Endothelial cell (in vitro differentiated cells): ENCODE measurements at regions not wholly inside any gene's neighbourhood (a gene's known extent, or its start where the extent isn't known, plus 50 kb on each side); places are given as distances from the start of the nearest gene placed in this dataset.

Experiments used
- DNase-seq: peaks from one replicate; pipeline ENCODE4 v3.0.0; 2021; ENCODE audit warnings: low spot score
- H3K27ac Mint-ChIP-seq: one replicate; pipeline ENCODE4 v1.8.0; 2021; ENCODE audit warnings: mixed read lengths, inconsistent platforms; ENCODE audit not compliant: unreplicated experiment
- H3K27me3 Mint-ChIP-seq: one replicate; pipeline ENCODE4 v1.8.0; 2021; ENCODE audit warnings: mild to moderate bottlenecking, moderate library complexity, mixed read lengths, inconsistent platforms; ENCODE audit not compliant: unreplicated experiment
- H3K36me3 Mint-ChIP-seq: one replicate; pipeline ENCODE4 v1.8.0; 2021; ENCODE audit warnings: mild to moderate bottlenecking, low read depth, mixed read lengths, inconsistent platforms; ENCODE audit not compliant: unreplicated experiment
- H3K4me1 Mint-ChIP-seq: one replicate; pipeline ENCODE4 v1.8.0; 2021; ENCODE audit warnings: mild to moderate bottlenecking, mixed read lengths, inconsistent platforms; ENCODE audit not compliant: unreplicated experiment
- H3K4me3 Mint-ChIP-seq: one replicate; pipeline ENCODE4 v1.8.0; 2021; ENCODE audit warnings: mild to moderate bottlenecking, mixed read lengths, inconsistent platforms; ENCODE audit not compliant: unreplicated experiment
- H3K9me3 Mint-ChIP-seq: one replicate; pipeline ENCODE4 v1.8.0; 2021; ENCODE audit warnings: mixed read lengths, inconsistent platforms; ENCODE audit not compliant: unreplicated experiment
- TF ChIP-seq, protein P1 (sequence below): fragments of 200-600 bp; sonication (generic); IDR thresholded peaks from one replicate; pipeline ENCODE4 v1.5.0; 2021; ENCODE audit warnings: antibody characterized with exemption; ENCODE audit not compliant: unreplicated experiment

DNA sequence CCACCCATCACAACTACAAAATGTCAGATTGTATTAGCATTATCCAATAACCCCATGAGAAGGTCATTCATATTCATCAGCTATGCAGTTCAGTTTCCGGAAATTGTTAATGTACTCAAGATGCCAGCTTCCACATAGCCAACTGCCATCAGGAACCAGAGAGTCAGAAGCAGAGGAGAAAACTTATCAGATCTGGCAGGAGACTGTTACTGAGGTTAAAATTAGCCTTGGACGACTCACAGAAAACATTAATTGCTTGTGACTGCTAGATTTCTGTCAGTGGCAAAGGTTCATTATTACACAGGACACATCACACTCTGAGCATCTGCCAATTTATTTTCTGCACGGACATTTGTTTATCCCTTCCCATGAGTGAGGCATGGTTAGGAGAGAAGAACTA lies 352.8 kb downstream of the DHRSX start:
- TF ChIP-seq, protein P1, sequence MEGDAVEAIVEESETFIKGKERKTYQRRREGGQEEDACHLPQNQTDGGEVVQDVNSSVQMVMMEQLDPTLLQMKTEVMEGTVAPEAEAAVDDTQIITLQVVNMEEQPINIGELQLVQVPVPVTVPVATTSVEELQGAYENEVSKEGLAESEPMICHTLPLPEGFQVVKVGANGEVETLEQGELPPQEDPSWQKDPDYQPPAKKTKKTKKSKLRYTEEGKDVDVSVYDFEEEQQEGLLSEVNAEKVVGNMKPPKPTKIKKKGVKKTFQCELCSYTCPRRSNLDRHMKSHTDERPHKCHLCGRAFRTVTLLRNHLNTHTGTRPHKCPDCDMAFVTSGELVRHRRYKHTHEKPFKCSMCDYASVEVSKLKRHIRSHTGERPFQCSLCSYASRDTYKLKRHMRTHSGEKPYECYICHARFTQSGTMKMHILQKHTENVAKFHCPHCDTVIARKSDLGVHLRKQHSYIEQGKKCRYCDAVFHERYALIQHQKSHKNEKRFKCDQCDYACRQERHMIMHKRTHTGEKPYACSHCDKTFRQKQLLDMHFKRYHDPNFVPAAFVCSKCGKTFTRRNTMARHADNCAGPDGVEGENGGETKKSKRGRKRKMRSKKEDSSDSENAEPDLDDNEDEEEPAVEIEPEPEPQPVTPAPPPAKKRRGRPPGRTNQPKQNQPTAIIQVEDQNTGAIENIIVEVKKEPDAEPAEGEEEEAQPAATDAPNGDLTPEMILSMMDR = no peak
- Mint-ChIP-seq H3K27ac (no peak overlapping the region), H3K4me1 (no peaks in the 10 kb centered on the region), H3K4me3 (no peak overlapping the region), H3K36me3 (peaks cover 4% of the 10 kb centered on the region), H3K27me3 (peaks cover 2% of the 10 kb centered on the region), H3K9me3 (peaks cover 3% of the 10 kb centered on the region)
- DNase-seq = no peak

DNA sequence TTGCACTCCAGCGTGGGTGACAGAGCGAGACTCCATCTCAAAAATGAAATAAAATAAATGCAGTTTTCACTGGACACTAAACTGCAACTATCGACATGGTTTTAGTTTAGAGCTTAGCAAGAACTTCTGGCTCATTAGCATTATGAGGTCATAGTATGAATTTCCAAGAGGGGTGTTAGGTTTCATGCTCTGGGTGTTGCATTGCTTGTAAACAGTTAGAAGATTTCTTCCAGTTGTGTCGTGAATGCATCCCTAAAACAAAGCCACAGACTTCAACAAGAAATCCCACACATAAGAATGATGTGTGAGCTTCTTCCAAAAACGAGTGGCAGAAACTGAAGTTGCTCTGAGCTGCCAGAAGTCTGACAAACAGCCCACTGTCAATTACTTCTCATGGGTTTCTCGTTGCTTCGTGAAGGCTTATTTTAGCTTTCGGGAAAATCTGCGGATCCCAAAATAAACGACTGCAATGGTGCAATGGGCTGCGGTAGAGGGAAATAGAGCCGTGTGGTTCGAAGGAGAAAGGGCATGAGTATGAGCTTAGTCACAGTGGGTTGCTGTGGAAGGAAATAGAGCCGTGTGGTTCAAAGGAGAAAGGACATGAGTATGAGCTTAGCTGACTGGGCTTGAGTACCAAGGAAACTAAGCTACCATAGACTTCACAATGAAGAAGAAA lies 354.9 kb downstream of the DHRSX start:
- TF ChIP-seq, protein P1 = no peak
- H3K36me3 Mint-ChIP-seq = peaks cover 8% of the 10 kb centered on the region
- no peaks in the 10 kb centered on the region for H3K4me1 Mint-ChIP-seq
- peaks cover 2% of the 10 kb centered on the region for H3K27me3 Mint-ChIP-seq
- H3K4me3 Mint-ChIP-seq = no peak overlapping the region
- DNase-seq = no peak
- no peak overlapping the region for H3K27ac Mint-ChIP-seq
- no peaks in the 10 kb centered on the region for H3K9me3 Mint-ChIP-seq

DNA sequence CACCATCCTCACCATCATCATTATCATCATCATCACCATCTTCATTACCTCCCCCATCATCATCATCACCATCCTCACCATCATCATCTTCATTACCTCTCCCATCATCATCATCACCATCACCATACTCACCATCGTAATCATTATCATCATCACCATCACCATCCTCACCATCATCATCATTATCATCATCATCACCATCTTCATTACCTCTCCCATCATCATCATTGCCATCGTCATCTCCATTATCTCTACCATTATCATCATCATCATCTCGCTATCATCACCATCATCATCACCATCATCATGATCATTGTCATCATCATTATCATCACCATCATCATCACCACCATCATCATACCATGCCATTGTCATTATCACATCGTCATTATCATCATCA lies 362.9 kb downstream of the DHRSX start:
- no peaks in the 10 kb centered on the region for H3K27me3 Mint-ChIP-seq
- H3K4me1 Mint-ChIP-seq = no peaks in the 10 kb centered on the region
- H3K9me3 Mint-ChIP-seq = no peaks in the 10 kb centered on the region
- TF ChIP-seq, protein P1 = no peak
- DNase-seq = no peak
- H3K36me3 Mint-ChIP-seq = peaks cover 4% of the 10 kb centered on the region
- H3K27ac Mint-ChIP-seq = no peak overlapping the region
- no peak overlapping the region for H3K4me3 Mint-ChIP-seq

DNA sequence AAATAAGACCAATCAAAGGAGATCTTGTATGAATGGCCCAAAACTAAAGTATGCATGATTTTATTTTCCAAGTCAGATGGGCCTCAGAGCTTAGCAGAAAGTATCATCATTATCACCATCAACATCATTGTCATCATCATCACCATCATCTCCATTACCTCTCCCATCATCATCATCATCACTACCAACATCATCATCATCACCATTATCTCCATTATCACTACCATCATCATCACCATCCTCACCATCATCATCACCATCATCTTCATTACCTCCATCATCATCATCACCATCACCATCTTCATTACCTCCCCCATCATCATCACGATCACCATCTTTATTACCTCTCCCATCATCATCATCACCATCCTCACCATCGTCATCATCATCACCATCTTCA lies 363.9 kb downstream of the DHRSX start:
- H3K9me3 Mint-ChIP-seq = no peaks in the 10 kb centered on the region
- H3K4me3 Mint-ChIP-seq = no peak overlapping the region
- no peaks in the 10 kb centered on the region for H3K4me1 Mint-ChIP-seq
- H3K27me3 Mint-ChIP-seq = no peaks in the 10 kb centered on the region
- TF ChIP-seq, protein P1 = no peak
- H3K27ac Mint-ChIP-seq = no peak overlapping the region
- H3K36me3 Mint-ChIP-seq = no peaks in the 10 kb centered on the region
- DNase-seq = no peak

DNA sequence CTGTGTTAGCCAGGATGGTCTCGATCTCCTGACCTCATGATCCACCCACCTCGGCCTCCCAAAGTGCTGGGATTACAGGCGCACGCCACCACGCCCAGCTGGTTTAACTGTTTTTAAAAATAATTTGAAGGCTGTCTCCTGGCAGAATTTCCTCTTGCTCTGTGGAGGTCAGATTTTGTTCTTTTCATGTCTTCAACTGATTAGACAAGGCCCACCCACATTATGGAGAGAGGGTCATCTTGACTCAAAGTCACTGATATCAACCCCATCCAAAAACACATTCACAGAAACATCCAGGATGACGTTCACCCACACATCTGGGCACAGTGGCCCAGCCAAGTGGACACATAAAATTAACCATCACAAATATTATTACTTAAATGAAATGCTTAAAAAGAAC lies 365.4 kb downstream of the DHRSX start:
- DNase-seq = no peak
- H3K27me3 Mint-ChIP-seq = no peaks in the 10 kb centered on the region
- H3K27ac Mint-ChIP-seq = no peak overlapping the region
- H3K9me3 Mint-ChIP-seq = no peaks in the 10 kb centered on the region
- H3K4me3 Mint-ChIP-seq = no peak overlapping the region
- H3K36me3 Mint-ChIP-seq = no peaks in the 10 kb centered on the region
- TF ChIP-seq, protein P1 = no peak
- no peaks in the 10 kb centered on the region for H3K4me1 Mint-ChIP-seq
